OCI-LY3 (cell line): ENCODE measurements at regions not wholly inside any gene's neighbourhood (a gene's known extent, or its start where the extent isn't known, plus 50 kb on each side); places are given as distances from the start of the nearest gene placed in this dataset.
"Not testable (repeated sequence)": the region's sequence is repeated elsewhere in the genome, so short reads cannot be mapped to it uniquely, and the experiment has no call there.

Experiments
- H2AFZ ChIP-seq: fragments of 200-600, 300-600 bp; shearing (Covaris generic); 2 replicates; pipeline ENCODE4 v1.6.0; 2014; ENCODE audit warnings: antibody characterized with exemption, low read depth, low read length
- H3K27ac ChIP-seq: fragments of 200-600, 300-600 bp; sonication (generic); 2 replicates; pipeline ENCODE4 v1.5.1; 2014; ENCODE audit warnings: mild to moderate bottlenecking, low read length, moderate library complexity, mixed read lengths
- H3K27me3 ChIP-seq: fragments of 200-600, 300-600 bp; sonication (generic); 2 replicates; pipeline ENCODE4 v1.6.1; 2014; ENCODE audit warnings: low read depth, low read length, mixed read lengths
- H3K36me3 ChIP-seq: fragments of 200-600, 300-600 bp; sonication (generic); replicated peaks from 2 replicates; pipeline ENCODE3; 2014; ENCODE audit warnings: low read depth, low read length, mixed read lengths
- H3K4me1 ChIP-seq: fragments of 300-600, 200-600 bp; sonication (generic); 2 replicates; pipeline ENCODE4 v1.6.1; 2014; ENCODE audit warnings: low read length, mixed read lengths
- H3K4me2 ChIP-seq: fragments of 200-600, 300-600 bp; sonication (generic); 2 replicates; pipeline ENCODE4 v1.6.1; 2014; ENCODE audit warnings: low read length, mixed read lengths
- H3K4me3 ChIP-seq: fragments of 300-600, 200-600 bp; sonication (generic); 2 replicates; pipeline ENCODE4 v1.5.1; 2014; ENCODE audit warnings: antibody characterized with exemption, mild to moderate bottlenecking, low read length, moderate library complexity
- H3K79me2 ChIP-seq: fragments of 300-600, 200-600 bp; shearing (Covaris generic); 2 replicates; pipeline ENCODE4 v1.6.1; 2014; ENCODE audit warnings: mild to moderate bottlenecking, low read length, mixed read lengths
- H3K9ac ChIP-seq: fragments of 300-600, 200-600 bp; shearing (Covaris generic); 2 replicates; pipeline ENCODE4 v1.6.0; 2014; ENCODE audit warnings: mild to moderate bottlenecking, low read length, moderate library complexity
- H3K9me3 ChIP-seq: fragments of 200-600, 300-600 bp; shearing (Covaris generic); 2 replicates; pipeline ENCODE4 v1.6.1; 2014; ENCODE audit warnings: low read length, mixed read lengths; ENCODE audit not compliant: insufficient read depth
- H4K20me1 ChIP-seq: fragments of 200-600, 300-600 bp; sonication (generic); 2 replicates; pipeline ENCODE4 v1.6.1; 2016; ENCODE audit warnings: low read length, mixed read lengths; ENCODE audit not compliant: insufficient read depth
- EZH2phosphoT487 ChIP-seq: fragments of 200-600 bp; shearing (Covaris generic); IDR thresholded peaks from 2 replicates; pipeline ENCODE4 v1.6.1; 2018; ENCODE audit warnings: antibody characterized with exemption, mixed run types, low read depth
- TF ChIP-seq, protein P1 (sequence below): fragments of 200-600, 300-600 bp; sonication (generic); IDR thresholded peaks from 2 replicates; pipeline ENCODE4 v1.5.1; 2014; ENCODE audit warnings: antibody characterized with exemption, low read length, low read depth

DNA sequence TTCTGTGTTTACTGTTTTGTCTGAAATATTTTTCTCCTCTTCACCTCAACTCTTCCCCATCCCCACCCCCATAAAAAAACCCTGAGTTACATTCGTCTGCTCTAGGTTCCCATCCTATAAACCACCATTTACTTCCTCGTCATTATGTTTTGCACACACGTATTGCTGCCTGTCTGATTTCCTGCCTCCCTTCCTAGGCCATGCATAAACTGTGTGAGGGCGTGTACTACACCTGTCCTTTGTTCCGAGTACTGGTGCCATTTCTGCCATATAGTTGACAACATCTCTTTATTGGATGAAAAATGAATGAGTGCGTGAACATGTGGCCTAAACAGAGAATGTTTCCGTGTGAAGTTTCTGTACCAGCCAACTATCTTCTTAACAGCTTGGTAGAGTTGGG, 258.5 kb upstream of the FAT1 start:
- Histone ChIP-seq H3K79me2 (no peaks in the 10 kb centered on the region), H3K27ac (no peak overlapping the region), H2AFZ (no peak overlapping the region), H3K36me3 (no peaks in the 10 kb centered on the region), H3K9ac (no peak overlapping the region), H4K20me1 (no peaks in the 10 kb centered on the region), H3K4me2 (no peak overlapping the region), H3K27me3 (no peaks in the 10 kb centered on the region), H3K4me3 (no peak overlapping the region), H3K4me1 (no peaks in the 10 kb centered on the region), H3K9me3 (no peaks in the 10 kb centered on the region)
- TF ChIP-seq, protein P1, sequence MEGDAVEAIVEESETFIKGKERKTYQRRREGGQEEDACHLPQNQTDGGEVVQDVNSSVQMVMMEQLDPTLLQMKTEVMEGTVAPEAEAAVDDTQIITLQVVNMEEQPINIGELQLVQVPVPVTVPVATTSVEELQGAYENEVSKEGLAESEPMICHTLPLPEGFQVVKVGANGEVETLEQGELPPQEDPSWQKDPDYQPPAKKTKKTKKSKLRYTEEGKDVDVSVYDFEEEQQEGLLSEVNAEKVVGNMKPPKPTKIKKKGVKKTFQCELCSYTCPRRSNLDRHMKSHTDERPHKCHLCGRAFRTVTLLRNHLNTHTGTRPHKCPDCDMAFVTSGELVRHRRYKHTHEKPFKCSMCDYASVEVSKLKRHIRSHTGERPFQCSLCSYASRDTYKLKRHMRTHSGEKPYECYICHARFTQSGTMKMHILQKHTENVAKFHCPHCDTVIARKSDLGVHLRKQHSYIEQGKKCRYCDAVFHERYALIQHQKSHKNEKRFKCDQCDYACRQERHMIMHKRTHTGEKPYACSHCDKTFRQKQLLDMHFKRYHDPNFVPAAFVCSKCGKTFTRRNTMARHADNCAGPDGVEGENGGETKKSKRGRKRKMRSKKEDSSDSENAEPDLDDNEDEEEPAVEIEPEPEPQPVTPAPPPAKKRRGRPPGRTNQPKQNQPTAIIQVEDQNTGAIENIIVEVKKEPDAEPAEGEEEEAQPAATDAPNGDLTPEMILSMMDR, result no peak
- no peak for TF ChIP-seq EZH2phosphoT487

DNA sequence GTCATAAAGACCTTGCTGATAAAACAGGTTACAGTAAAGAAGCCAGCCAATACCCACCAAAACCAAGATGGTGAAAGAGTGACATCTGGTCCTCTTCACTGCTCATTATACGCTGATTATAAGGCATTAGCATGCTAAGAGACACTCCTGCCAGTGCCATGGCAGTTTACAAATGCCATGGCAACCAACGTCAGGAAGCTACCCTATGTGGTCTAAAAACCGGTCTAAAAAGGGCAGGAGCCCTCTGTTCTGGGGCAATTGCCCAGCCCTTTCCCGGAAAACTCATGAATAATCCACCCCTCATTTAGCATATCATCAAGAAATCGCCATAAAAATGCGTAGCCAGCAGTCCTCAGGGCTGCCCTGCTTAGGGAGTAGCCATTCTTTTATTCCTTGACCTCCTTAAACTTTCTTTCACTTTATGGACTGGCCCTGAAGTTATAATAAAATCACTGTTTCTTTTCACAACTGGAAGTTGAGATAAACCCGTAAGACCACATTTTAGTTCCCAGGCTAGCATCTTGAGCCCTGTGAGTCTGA, 260.5 kb upstream of the FAT1 start:
- Histone ChIP-seq H3K36me3 (no peaks in the 10 kb centered on the region), H3K4me2 (no peak overlapping the region), H3K4me3 (no peak overlapping the region), H3K79me2 (no peaks in the 10 kb centered on the region), H3K9ac (no peak overlapping the region), H3K9me3 (no peaks in the 10 kb centered on the region), H3K4me1 (no peaks in the 10 kb centered on the region), H3K27me3 (no peaks in the 10 kb centered on the region), H3K27ac (no peak overlapping the region), H4K20me1 (no peaks in the 10 kb centered on the region), H2AFZ (no peak overlapping the region)
- no peak for TF ChIP-seq EZH2phosphoT487
- TF ChIP-seq, protein P1, result no peak

DNA sequence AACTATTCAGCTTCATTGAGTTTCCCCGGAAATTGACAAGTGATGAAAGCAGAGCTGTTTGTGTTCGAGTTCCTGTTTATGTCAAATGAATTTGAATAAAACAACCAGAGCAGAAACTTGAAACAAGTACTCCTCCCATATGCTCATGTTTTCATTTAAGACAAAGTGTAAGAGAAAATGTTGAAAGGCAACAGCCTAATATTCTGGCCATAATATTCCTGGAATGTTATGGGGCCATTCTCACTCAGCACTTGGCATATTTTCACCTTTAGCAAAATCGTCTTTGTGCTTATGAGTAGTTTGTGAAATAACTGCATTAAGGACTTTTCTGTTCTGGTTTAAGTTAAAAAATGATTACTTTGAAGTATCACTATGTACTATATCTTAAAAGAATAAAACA, 276.0 kb upstream of the FAT1 start:
- no peak overlapping the region for H3K4me3 ChIP-seq
- no peak overlapping the region for H3K9ac ChIP-seq
- no peaks in the 10 kb centered on the region for H4K20me1 ChIP-seq
- no peak overlapping the region for H2AFZ ChIP-seq
- H3K79me2 ChIP-seq, result no peaks in the 10 kb centered on the region
- no peak for TF ChIP-seq EZH2phosphoT487
- TF ChIP-seq, protein P1, result no peak
- no peak overlapping the region for H3K4me2 ChIP-seq
- H3K27me3 ChIP-seq, result no peaks in the 10 kb centered on the region
- H3K36me3 ChIP-seq, result no peaks in the 10 kb centered on the region
- no peak overlapping the region for H3K27ac ChIP-seq
- H3K9me3 ChIP-seq, result no peaks in the 10 kb centered on the region
- no peaks in the 10 kb centered on the region for H3K4me1 ChIP-seq

DNA sequence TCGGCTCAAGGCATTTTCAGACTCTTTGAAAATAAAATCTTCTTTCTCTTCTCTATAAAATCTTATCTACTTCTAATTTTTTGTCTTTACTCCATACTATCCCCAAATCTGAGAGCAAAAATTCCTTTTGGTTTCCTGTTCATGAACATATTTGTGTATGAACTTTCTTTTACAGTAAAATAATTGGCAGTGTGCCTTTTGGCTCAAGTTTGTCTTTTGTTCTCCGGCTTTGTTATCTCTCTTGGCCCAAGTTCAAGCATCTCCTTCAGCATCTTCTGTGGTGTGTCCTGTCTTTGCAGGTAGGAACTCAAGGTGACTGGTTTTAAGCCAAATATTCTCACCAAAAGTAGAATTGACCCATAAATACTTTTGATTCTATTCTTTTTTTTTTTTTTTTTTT, 276.6 kb upstream of the FAT1 start:
- Histone ChIP-seq H3K27me3 (no peaks in the 10 kb centered on the region), H3K4me3 (no peak overlapping the region), H2AFZ (no peak overlapping the region), H3K4me2 (no peak overlapping the region), H3K79me2 (no peaks in the 10 kb centered on the region), H4K20me1 (no peaks in the 10 kb centered on the region), H3K36me3 (no peaks in the 10 kb centered on the region), H3K9ac (no peak overlapping the region), H3K27ac (no peak overlapping the region), H3K4me1 (no peaks in the 10 kb centered on the region), H3K9me3 (no peaks in the 10 kb centered on the region)
- TF ChIP-seq, protein P1, result no peak
- TF ChIP-seq EZH2phosphoT487, result no peak

DNA sequence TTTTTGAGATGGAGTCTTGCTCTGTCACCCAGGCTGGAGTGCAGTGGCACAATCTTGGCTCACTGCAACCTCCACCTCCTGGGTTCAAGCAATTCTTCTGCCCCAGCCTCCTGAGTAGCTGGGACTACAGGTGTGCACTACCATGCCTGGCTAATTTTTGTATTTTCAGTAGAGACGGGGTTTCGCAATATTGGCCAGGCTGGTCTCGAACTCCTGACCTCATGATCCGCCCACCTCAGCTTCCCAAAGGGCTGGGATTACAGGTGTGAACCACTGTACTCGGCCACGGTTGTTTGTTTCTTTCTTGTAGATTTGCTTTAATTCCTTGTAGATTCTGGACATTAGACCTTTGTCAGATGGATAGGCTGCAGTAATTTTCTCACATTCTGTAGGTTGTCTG, 278.5 kb upstream of the FAT1 start:
- H3K36me3 ChIP-seq, H2AFZ ChIP-seq, H3K9ac ChIP-seq, H3K4me3 ChIP-seq, H3K4me1 ChIP-seq, H4K20me1 ChIP-seq, H3K4me2 ChIP-seq, H3K27me3 ChIP-seq, H3K27ac ChIP-seq, H3K79me2 ChIP-seq, H3K9me3 ChIP-seq: not testable (repeated sequence)
